ENCODE measurements at regions not wholly inside any gene's neighbourhood (a gene's known extent, or its start where the extent isn't known, plus 50 kb on each side); places are given as distances from the start of the nearest gene placed in this dataset.

DNA sequence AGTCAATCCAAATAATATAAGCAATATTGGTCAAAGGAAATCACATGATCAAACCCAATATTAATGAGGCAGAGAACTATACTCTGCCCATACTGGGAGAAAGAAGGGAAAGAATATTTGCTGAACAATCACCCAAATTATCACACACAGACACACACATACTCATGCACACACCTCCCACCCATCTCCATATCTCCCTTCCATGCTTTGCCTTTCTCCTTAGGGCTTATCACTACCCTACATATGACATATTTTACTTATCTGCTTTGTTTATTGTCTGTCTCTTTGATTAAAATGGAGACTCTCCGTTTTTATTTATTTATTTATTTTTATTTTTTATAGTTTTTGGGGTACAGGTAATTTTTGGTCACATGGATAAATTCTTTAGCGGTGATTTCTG, 112.9 kb upstream of the NHS start:
- TF ChIP-seq, protein P1, sequence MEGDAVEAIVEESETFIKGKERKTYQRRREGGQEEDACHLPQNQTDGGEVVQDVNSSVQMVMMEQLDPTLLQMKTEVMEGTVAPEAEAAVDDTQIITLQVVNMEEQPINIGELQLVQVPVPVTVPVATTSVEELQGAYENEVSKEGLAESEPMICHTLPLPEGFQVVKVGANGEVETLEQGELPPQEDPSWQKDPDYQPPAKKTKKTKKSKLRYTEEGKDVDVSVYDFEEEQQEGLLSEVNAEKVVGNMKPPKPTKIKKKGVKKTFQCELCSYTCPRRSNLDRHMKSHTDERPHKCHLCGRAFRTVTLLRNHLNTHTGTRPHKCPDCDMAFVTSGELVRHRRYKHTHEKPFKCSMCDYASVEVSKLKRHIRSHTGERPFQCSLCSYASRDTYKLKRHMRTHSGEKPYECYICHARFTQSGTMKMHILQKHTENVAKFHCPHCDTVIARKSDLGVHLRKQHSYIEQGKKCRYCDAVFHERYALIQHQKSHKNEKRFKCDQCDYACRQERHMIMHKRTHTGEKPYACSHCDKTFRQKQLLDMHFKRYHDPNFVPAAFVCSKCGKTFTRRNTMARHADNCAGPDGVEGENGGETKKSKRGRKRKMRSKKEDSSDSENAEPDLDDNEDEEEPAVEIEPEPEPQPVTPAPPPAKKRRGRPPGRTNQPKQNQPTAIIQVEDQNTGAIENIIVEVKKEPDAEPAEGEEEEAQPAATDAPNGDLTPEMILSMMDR (conservative IDR thresholded peaks at IDR 0.05; ENCODE audit: low read depth, low read length): no peak
- TF ChIP-seq EZH2 (IDR thresholded peaks at IDR 0.05; ENCODE audit: low read length, unreplicated experiment) (no peak), EZH2phosphoT487 (IDR thresholded peaks at IDR 0.05; ENCODE audit: borderline replicate concordance, low read length) (no peak)

Measured in PC-3 (cell line).